ENCODE measurements at regions not wholly inside any gene's neighbourhood (a gene's known extent, or its start where the extent isn't known, plus 50 kb on each side); places are given as distances from the start of the nearest gene placed in this dataset.

DNA sequence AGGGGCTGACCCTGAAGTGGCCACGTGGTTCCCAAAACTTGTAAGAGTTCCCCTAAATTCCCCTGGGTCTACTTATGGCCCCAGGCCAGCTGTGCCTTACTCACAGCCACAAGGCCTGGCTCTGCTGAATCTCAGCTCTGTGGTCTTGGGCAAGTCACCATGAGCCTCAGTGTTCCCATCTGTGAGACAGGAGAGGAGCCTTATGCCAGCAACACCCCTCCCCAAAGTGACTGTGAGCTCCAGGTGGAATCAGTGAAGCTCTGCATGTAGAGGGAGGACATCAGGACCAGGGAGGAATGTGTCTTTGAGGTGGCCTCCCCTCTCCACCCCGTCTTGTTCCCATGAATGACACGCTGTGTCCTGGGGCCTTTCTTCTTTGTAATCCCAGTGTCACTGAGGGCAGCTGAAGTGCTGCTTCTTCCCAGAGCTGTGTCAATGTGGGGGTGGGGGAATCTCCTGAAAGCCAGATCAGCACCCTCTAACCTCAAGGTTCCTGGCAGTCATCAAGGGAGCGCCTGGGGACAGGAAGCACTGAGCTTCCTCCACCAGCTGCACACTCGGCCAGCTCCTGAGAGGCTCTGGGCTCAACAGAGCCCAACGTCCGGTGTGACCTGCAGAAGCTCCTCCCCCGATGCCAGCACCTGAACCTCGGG is 258.9 kb downstream of the UACA start:
- DNase-seq, result no peak

DNA sequence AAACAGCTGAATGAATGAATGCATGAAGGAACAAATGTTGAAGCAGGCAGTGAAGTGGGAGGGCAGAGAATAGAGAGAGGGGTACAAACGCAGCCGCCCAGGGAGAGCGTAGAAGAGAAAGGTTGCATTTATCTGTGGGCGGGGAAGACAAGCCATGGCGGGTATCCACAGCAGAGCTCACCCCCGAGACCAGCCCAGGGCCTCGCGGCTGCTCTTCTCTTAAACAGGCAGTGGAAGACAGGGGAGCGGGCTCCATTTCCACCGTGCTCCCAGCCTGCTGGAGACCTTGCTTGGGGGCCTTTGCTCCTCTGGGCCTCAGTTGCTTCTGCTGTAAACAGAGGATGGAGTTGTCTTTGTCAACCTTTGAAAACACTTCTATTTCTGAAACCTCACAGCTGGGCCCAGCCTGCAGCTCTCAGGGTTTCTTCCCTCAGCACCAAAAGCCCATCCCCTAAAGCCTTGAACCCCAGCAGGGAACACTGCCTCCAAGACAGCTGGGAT is 259.5 kb downstream of the UACA start:
- DNase-seq, result no peak

DNA sequence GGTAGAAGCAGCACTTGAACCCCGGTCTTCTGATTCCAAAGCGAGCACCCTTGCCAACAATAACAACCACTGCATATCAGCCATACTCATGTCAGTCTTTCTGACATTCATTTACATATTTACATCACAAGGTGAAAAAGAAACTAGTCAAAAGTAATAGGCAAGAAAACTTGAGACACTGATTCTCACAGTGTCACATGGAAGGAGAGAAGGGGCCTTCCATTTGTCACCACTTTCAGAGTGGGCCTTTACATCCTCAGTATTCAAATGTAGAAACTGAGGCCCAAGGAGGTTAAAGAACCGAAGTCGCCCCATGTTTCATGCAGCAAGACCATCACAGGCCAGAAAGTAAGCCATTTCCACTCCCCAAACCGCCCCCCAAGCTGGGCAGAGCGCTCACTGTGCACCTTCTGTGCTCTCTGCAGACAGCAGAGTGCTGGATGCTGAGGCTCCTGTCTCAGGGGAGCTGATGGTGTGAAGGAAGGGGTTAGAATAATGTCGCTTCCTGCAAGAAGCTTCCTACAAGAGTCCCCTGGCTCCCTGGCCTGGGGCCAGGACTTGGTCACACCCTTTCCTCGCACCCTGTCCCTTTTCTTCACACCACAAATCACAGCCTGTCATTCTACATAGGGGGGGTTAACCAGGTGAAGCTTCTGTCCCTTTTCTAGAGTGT is 260.1 kb downstream of the UACA start:
- DNase-seq, result no peak

DNA sequence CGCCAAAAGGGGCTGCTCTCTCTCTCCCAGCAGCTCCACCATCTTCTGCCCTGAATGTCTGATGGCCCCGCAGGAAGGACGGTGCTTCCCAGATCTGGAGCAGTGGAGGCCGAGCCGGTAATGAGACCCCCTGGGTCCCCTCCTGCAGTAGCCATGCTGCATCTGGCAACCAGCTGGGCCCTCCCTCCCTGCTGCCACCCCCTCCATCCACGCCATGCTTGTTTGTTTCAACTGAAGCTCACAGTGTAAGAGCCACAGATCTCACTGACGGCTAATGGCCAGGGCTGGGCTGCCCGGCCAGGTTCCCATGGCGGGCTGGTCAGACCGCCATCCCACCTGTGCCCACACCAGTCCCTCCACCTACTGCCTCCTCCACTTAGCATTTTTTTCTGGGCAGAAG is 260.8 kb downstream of the UACA start:
- no peak for DNase-seq

DNA sequence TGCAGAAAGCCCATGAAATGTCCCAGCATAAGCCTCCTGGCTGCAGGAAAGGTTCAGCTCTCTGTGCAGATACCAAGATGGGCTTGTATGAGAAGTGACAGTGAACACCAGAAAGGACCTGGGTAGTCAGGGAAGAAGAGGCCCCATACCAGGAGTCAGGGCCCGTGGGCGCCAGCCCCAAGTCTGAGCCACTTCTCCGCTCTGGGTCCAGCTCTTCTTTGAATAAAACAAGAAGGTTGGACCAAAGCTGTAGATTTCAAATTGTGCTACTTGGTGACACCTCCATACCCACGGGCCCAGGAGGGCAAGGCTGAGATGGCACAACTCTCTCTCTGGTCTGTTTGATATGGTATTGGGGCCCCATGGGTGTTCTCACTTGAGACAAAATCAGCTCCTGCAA is 261.5 kb downstream of the UACA start:
- DNase-seq, result no peak

DNA sequence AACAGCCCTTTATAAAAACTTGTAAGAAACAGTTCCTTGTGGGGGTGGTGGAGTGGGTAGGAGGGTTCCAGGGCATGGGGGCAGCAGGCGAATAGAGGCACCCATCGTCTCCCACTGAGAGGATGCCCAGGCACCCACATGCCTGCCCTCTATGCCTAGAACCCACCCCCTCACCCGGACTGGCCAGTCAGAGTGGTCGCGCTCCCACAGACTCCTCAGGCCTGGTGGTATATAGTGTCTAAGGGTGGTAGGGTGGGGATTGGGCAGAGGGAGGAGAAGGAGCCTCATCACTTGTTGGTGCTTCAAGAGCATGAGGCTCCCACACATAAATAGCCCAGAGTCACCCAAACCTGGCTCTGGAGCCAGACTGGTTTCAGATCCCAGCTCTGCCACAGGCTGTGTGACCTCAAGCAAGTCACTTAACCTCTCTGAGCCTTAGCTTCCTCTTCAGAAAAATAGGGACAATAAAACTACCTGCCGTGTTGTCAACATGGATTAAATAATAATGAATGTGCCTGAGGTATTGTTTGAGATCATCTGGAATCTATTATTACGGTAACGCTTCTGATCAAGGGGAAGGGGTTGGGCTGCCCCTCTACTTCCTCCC is 262.1 kb downstream of the UACA start:
- no peak for DNase-seq

DNA sequence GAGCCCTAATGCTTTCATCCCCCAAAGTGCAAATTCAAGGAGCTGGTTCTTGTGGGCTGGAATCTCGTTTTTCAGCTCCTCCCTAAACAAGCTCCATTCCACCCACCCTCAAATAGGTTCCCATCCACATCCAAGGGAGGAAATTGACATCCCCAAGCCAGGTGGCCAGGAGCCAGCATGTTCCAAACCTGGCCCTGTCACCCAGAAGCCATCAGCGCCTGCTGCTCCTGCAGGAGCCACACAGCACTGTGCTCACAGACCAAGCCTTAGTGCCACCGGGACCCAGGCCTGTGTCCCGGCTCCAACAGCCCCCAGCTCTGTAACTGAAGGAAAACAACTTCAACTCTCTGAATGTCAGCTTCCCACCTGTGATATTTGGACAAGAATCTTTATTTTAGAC is 263.6 kb downstream of the UACA start:
- DNase-seq, result no peak

DNA sequence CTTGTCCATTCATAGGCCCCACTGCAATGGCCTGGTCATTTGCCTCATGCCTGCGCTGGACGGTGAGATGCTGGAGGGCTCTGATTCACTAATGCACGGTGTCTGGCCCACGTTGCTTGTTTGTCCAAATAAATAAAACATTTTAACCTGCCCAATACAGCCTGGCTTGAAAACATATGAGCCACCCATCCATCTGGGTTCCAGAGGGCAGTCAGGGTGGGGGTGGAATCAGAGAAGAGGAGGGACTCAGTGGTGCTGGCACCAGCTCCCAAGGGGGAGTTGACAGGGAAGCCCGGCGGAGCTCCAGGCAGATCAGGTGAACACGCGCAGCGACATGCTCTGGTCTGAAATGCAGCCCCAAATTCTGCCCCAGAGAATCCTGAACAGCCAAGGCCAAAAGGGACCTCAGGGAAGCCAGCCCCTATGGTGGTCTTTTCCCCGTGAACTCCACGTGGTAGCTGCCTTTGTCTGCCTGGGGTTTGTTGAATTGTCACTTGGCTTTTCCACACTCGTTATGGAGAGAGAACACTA is 265.2 kb downstream of the UACA start:
- DNase-seq, result no peak

DNA sequence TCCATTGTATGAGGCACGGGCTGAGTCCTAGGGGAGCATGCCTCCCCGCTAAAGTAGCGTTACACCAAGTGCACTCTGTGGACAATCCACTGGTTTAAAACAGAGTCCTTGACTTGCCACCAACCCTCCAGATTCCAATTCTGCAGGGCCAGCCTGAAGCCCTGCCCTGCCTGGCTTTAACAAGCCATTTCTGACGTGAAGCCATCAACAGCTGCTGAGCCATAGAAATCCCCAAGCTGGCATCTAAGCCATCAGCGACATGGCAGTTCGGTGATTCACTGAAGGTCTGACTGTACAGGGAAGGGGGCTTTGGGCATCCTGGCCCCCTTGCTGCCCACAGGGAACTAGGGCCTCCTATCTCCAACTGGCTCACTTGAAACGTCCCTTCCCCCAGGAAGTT is 265.7 kb downstream of the UACA start:
- no peak for DNase-seq

DNA sequence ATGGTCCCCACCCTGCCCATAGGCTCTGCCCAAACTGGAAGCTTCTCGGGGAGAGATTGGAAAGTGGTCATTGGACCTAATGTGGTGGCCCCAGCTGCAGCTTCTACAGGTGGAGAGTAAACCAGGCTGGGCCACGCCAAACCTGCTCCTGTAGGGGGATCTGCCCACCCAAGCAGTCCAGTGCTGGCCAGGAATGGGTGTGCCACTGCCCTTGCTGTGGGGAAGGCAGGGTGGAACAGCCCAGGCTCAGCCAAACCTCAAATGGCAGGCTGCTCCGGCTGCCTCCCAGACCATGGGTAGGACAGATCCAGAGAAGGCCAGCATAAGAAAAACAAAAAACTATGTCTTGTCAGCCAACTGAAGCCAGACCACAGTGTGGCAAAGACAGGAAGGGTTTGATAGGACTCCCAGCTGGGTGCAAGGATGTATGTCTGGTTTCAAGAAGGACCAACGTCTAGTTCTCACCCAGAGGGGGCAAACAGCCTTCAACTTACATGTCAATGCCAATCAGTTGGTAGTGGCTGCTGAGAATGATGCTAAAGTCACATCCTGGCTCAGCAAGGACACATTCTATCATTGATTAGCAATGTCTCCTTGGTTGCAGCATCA is 267.3 kb downstream of the UACA start:
- DNase-seq, result no peak

DNA sequence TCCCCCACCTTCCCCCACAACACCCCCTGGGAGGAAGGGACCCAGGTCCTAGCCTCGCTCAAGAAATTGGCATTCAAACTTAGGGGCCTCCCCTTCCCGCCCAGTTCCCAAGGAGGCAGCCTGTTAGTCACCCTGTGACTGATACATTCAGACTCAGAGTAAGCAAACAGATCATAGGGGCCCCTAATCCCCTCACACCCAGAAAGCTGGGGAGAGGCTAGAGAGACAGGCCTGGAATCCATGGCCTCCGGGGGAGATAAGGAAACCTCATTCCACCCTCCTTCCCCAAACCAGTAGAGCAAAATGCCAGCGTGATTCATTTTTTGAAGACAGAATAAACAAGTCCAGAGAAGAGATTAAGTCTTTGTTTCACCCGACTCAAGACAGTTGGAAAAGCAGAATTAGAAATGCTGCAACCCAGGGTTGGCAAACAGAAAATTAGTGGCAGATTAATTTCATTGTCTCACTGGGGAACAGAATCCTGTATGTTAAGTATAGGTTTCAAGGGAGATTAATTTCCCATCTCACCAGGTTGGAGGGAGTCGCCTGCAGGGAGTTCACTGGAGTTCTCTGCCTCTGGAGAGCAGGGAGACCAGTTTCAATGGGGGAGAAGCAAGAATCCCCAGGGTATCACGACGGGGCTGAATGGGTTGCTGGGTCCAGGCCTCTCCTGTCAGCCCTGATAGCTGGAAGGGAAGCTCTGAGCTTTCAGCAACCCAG is 268.3 kb downstream of the UACA start:
- DNase-seq, result no peak

DNA sequence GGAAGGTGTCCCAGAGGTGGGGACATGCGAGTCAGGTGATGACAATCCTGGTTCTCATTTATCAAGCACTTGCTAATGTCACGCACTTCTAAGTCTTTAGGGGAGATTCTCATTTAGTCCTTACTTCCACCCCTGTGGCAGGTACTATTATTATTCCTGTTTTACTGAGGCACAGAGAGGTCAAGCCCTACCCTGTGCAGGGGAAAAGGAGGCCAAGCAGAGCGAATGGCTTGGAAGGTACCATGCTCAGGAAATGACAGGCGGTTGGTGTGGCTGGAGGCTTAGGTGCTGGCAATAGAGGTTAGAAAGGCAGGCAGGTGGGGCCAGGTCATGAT is 268.9 kb downstream of the UACA start:
- DNase-seq, result no peak

DNA sequence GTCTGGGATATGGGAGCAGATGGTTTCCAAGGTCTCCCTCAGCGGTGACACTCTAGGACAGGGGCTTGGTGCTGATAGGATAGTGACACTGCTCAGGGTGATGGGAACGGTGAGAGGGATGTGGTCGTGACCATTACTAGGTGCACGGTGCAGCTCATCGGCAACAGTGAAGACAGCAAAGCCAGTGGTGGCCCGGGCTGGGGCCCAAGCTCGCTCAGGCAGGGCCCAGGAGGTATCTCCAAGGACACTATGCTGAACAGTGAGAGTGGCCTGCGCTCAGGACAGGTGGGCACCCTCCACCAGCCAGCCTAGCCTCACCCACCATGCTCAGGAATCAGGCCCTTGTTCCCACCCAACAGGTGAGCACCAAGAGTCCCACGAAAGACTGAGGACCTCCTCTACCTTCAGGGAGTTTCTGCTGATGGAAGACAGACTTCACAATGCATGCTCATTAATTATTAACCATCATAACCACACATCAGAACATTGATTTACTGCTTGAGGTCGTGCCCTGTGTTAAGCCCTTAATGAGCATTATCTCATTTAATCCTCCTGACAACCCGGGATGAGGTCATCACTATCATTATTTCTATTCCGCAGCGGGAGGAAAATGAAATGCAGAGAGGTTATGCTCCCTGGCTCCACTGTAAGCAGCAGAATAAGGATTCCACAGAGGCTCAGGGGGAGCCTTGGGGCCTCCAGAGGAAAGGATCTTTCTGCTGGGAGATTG is 269.4 kb downstream of the UACA start:
- no peak for DNase-seq

DNA sequence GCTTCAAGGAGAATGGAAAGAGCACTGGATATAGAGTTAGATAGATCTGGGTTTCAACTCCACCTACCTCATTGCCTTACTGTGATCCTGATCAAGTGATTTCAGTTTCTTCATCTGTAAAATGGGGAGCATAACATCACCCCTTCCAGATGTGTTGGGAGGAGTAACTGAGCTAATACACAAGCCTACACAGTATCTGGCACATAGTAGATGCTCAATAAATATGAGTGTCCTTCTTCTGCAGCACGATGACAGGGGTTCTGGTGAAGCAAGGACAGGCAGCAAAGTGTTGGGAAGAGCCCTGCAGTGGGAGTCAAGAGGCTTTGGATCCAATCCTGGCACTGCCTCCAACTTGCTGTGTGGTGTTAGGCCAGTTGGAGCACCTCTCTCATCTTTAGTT is 270.0 kb downstream of the UACA start:
- no peak for DNase-seq

DNA sequence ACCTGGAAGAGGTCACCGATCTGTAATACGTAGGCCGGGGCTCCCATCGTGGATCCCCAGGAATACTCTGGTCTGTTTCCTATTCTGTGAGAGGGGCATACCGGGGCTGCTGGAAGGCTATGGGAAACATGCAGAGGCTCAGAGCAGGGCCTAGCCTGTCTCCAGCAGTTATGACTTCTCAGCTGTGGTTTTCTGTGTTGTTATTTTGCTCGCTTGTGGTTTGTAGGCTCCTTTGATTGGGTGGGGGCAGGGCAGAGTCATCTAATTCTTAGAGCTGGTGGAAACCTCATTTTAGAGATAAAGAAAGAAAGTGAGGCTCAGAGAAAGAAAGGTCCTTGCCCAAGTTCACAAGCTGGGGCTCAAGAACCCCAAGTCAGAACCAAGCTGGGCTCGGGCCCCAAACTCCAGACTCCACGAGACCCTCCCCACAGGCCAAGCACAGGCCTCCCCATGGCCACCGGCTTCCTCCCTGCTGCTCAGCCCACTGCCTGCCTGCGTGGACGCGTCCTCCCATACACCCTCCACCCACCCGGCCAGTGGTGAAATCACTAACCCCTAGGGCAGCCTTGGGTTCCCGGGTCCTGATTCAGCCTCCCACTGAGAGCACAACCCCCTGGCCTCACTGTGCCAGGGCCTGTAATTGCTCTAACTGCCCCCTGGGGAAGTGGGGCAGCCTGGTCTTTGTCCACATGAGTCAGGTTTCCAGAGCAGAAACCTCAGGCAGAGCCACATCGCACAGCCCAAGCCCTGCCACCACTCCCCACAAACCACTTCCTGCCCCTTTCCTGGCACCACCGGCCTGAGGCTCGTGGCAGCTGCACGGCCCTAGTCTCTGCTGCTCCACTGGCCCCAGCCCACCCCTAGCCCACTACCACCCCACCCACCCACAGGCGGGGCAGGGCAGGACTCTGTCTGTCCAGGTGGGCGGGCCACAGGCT is 270.8 kb downstream of the UACA start:
- DNase-seq, result peak; percentile 81

DNA sequence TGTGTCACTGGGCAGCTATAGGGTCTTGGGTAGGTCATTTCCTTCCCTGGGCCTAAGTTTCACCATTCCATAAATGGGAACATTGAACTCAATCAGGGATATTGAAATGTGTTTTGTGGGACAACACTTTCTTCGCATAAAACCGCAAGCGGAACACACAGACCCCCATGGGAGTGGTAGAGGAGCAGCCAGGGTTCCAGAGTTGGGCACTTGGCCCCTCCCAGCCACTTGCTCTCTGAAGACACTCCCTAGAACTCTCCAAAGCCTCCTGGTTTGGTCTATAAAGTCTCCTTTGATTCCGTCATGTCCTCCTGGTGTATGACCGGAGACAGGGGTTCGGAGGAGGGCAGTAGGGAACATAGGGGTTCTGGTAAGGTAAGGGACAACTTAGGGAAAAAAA is 271.7 kb downstream of the UACA start:
- no peak for DNase-seq

DNA sequence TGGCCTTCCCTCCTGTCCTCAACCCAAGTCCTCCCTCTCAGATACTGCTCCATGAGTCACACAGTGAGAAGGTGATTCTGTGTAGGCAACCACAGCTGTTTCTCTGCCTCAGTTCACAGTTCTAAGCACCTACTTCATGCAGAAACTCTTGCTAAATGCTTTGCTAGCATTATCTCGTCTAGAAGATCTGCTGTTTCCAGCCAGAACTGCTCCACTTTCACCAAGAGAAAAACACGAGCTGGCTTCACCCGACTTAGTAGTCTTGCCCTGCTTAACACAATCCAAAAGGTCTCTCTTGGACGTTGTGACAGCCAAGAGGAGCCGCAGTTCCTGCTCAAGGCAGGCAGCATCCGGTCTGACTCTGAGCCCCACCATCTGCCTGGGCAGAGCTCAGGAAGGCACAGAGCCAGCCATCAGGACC is 272.1 kb downstream of the UACA start:
- no peak for DNase-seq

DNA sequence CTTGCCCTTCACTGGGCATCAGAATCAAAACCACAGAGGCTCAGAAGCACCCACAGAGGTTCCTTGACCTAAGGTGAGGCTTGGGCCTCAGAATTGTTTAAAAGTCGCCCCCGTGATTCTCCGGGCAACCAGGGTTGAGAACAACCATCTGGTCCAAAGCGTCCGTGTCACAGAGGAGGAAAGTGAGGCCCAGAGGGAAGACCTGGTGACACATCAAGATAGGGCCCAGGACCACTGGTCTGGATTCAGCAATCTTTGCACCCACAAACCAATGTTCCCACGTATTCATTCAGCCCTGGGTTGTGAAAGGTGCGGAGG is 272.6 kb downstream of the UACA start:
- no peak for DNase-seq

DNA sequence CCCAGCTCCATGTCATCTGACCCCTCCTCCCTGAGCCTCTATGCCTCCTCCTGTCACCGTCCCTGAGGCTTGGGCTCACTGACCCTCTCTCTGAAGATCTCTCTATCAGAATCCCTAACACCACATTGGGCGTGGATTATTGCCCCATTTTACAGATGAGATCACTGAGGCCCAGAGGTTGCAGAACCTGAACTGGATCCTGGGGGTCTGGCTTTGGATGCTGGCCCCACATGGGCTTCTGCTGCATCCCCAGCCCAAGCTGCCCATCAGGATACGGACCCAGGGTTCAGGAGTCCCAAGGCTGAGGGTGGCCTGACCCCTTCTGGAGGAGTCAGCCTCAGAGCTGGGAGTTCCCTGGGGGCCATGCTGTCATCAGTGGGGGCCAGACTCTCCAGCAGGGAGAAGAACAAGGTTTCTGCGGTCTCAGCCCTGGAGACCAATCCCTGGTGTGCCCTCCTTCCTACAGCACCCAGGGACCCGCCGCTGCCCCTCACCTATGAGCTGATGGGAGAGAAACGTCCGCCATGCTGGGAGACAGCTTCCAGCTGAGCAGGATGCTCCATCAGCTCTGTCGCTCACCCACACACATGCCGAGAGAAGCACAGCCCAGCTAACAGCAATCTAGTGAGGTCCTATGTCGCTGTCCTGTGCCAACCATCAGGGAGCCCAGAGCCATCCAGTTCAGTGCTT is 273.1 kb downstream of the UACA start:
- DNase-seq, result no peak

DNA sequence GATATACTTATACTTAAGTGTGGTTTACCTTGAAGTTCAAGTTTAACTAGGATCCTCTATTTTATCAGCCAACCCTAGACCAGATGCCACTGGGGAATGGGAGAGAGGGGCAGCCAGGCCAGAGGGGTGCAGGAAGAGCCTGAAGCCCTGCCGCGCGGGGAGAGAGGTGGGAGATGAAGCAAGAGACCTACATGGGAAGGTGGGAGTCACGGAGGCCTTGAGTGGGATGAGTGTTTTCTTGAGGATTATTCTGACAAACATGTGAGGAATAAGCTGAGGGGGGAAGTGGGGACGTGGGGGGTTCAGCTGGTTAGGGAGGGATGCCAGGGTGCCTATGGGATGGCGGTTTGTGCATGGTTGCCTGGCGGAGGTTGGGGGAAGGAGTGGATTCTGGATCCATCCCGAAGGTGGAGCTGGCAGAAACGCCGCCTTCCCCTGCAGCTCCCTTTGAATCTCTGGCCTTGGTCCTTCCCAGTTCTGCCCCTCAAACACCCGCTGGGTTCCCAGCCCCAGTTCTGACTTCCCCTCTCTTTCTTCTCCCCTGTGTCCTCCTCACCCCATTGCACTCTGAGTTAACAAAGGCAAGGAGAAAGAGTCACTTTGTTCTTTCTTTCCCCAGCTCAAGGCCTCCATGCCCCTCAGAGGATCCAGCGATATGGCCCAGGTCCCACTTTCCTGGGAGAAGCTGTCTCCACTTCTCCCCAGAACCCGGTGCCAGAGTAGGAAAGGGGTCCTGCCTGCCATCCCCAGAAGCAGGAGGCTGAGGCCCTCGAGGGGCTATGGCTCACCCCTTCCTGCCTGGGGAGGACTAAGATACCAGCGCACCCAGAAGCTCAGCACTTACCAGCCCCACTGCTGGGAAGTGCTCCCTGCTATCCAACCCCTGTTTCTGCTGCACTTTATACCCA is 274.2 kb downstream of the UACA start:
- no peak for DNase-seq

All from activated CD8-positive, alpha-beta memory T cell treated with anti-CD3 and anti-CD28 coated beads, Interleukin-2, amount 50 U/mL, for 4 hours (primary cell).